ENCODE measurements at regions not wholly inside any gene's neighbourhood (a gene's known extent, or its start where the extent isn't known, plus 50 kb on each side); places are given as distances from the start of the nearest gene placed in this dataset.
"Not testable (repeated sequence)": the region's sequence is repeated elsewhere in the genome, so short reads cannot be mapped to it uniquely, and the experiment has no call there.

- not testable (repeated sequence) for H3K36me3 ChIP-seq (ENCODE audit: control insufficient read depth, insufficient read depth, low read length); H3K4me1 ChIP-seq (ENCODE audit: control insufficient read depth, insufficient read depth, low read length); H3K4me3 ChIP-seq (ENCODE audit: low read length); H3K27me3 ChIP-seq (ENCODE audit: control insufficient read depth, insufficient read depth, low read length); DNase-seq (ENCODE audit: low read depth, low spot score); H3K27ac ChIP-seq (ENCODE audit: low read length); H3K9me3 ChIP-seq (ENCODE audit: control insufficient read depth, insufficient read depth, low read length)
- WGBS (ENCODE audit: insufficient coverage, insufficient read length) = no CpG with 5 or more reads among the region's 3 CpGs
Observed at GRCh38 chr15:24233134-24233533, 442.4 kb upstream of the NPAP1 start.

GRCh38 chr15:24240580-24240979 is 435.0 kb upstream of the NPAP1 start:
- not testable (repeated sequence) for H3K36me3 ChIP-seq (ENCODE audit: control insufficient read depth, insufficient read depth, low read length); H3K9me3 ChIP-seq (ENCODE audit: control insufficient read depth, insufficient read depth, low read length); H3K4me3 ChIP-seq (ENCODE audit: low read length); H3K27ac ChIP-seq (ENCODE audit: low read length); DNase-seq (ENCODE audit: low read depth, low spot score); H3K27me3 ChIP-seq (ENCODE audit: control insufficient read depth, insufficient read depth, low read length); H3K4me1 ChIP-seq (ENCODE audit: control insufficient read depth, insufficient read depth, low read length)
- WGBS (ENCODE audit: insufficient coverage, insufficient read length) = no CpG with 5 or more reads among the region's 5 CpGs

- whole genome bisulfite sequencing (ENCODE audit: insufficient coverage, insufficient read length) = no CpG with 5 or more reads among the region's 3 CpGs
- H3K27ac ChIP-seq (ENCODE audit: low read length); H3K4me1 ChIP-seq (ENCODE audit: control insufficient read depth, insufficient read depth, low read length); H3K27me3 ChIP-seq (ENCODE audit: control insufficient read depth, insufficient read depth, low read length); H3K36me3 ChIP-seq (ENCODE audit: control insufficient read depth, insufficient read depth, low read length); H3K4me3 ChIP-seq (ENCODE audit: low read length); H3K9me3 ChIP-seq (ENCODE audit: control insufficient read depth, insufficient read depth, low read length); DNase-seq (ENCODE audit: low read depth, low spot score): not testable (repeated sequence)
Observed at GRCh38 chr15:24259106-24259505, 416.5 kb upstream of the NPAP1 start.

GRCh38 chr15:24260407-24260806 is 415.2 kb upstream of the NPAP1 start:
- no CpG with 5 or more reads among the region's 10 CpGs for WGBS (ENCODE audit: insufficient coverage, insufficient read length)
- not testable (repeated sequence) for H3K27me3 ChIP-seq (ENCODE audit: control insufficient read depth, insufficient read depth, low read length); H3K4me1 ChIP-seq (ENCODE audit: control insufficient read depth, insufficient read depth, low read length); H3K9me3 ChIP-seq (ENCODE audit: control insufficient read depth, insufficient read depth, low read length); H3K4me3 ChIP-seq (ENCODE audit: low read length); H3K27ac ChIP-seq (ENCODE audit: low read length); H3K36me3 ChIP-seq (ENCODE audit: control insufficient read depth, insufficient read depth, low read length); DNase-seq (ENCODE audit: low read depth, low spot score)

GRCh38 chr15:24260854-24261253 is 414.7 kb upstream of the NPAP1 start:
- H3K9me3 ChIP-seq (ENCODE audit: control insufficient read depth, insufficient read depth, low read length); H3K4me3 ChIP-seq (ENCODE audit: low read length): not testable (repeated sequence)
- WGBS (ENCODE audit: insufficient coverage, insufficient read length) = no CpG with 5 or more reads among the region's 25 CpGs

GRCh38 chr15:24268536-24269165 is 406.9 kb upstream of the NPAP1 start:
- H3K4me3 ChIP-seq (ENCODE audit: low read length); H3K9me3 ChIP-seq (ENCODE audit: control insufficient read depth, insufficient read depth, low read length); DNase-seq (ENCODE audit: low read depth, low spot score); H3K27ac ChIP-seq (ENCODE audit: low read length); H3K4me1 ChIP-seq (ENCODE audit: control insufficient read depth, insufficient read depth, low read length); H3K27me3 ChIP-seq (ENCODE audit: control insufficient read depth, insufficient read depth, low read length); H3K36me3 ChIP-seq (ENCODE audit: control insufficient read depth, insufficient read depth, low read length): not testable (repeated sequence)
- no CpG with 5 or more reads among the region's 7 CpGs for WGBS (ENCODE audit: insufficient coverage, insufficient read length)

More at GRCh38 chr15:24260854-24261253, 414.7 kb upstream of the NPAP1 start:
- H3K4me1 ChIP-seq (ENCODE audit: control insufficient read depth, insufficient read depth, low read length); DNase-seq (ENCODE audit: low read depth, low spot score); H3K27me3 ChIP-seq (ENCODE audit: control insufficient read depth, insufficient read depth, low read length); H3K36me3 ChIP-seq (ENCODE audit: control insufficient read depth, insufficient read depth, low read length); H3K27ac ChIP-seq (ENCODE audit: low read length): not testable (repeated sequence)

- no peaks in the 10 kb centered on the region for H3K36me3 ChIP-seq (ENCODE audit: control insufficient read depth, insufficient read depth, low read length)
- WGBS (ENCODE audit: insufficient coverage, insufficient read length) = no CpG with 5 or more reads among the region's 4 CpGs
- H3K4me1 ChIP-seq (ENCODE audit: control insufficient read depth, insufficient read depth, low read length) = no peaks in the 10 kb centered on the region
- no peaks in the 10 kb centered on the region for H3K27me3 ChIP-seq (ENCODE audit: control insufficient read depth, insufficient read depth, low read length)
- no peaks in the 10 kb centered on the region for H3K9me3 ChIP-seq (ENCODE audit: control insufficient read depth, insufficient read depth, low read length)
- H3K27ac ChIP-seq (ENCODE audit: low read length) = no peak overlapping the region
- no peak for DNase-seq (ENCODE audit: low read depth, low spot score)
- no peak overlapping the region for H3K4me3 ChIP-seq (ENCODE audit: low read length)
Observed at GRCh38 chr15:24269166-24269571, 406.4 kb upstream of the NPAP1 start.

GRCh38 chr15:24269923-24270322 is 405.7 kb upstream of the NPAP1 start:
- Histone ChIP-seq H3K27me3 (ENCODE audit: control insufficient read depth, insufficient read depth, low read length) (no peaks in the 10 kb centered on the region), H3K4me1 (ENCODE audit: control insufficient read depth, insufficient read depth, low read length) (no peaks in the 10 kb centered on the region), H3K36me3 (ENCODE audit: control insufficient read depth, insufficient read depth, low read length) (no peaks in the 10 kb centered on the region), H3K9me3 (ENCODE audit: control insufficient read depth, insufficient read depth, low read length) (no peaks in the 10 kb centered on the region), H3K4me3 (ENCODE audit: low read length) (no peak overlapping the region), H3K27ac (ENCODE audit: low read length) (no peak overlapping the region)
- WGBS (ENCODE audit: insufficient coverage, insufficient read length) = no CpG with 5 or more reads among the region's 13 CpGs
- DNase-seq (ENCODE audit: low read depth, low spot score) = no peak

GRCh38 chr15:24271496-24272244 is 403.9 kb upstream of the NPAP1 start:
- H3K27ac ChIP-seq (ENCODE audit: low read length); H3K9me3 ChIP-seq (ENCODE audit: control insufficient read depth, insufficient read depth, low read length); H3K36me3 ChIP-seq (ENCODE audit: control insufficient read depth, insufficient read depth, low read length); H3K4me3 ChIP-seq (ENCODE audit: low read length); H3K27me3 ChIP-seq (ENCODE audit: control insufficient read depth, insufficient read depth, low read length); H3K4me1 ChIP-seq (ENCODE audit: control insufficient read depth, insufficient read depth, low read length); DNase-seq (ENCODE audit: low read depth, low spot score): not testable (repeated sequence)
- no CpG with 5 or more reads among the region's 5 CpGs for WGBS (ENCODE audit: insufficient coverage, insufficient read length)

- no peak for DNase-seq (ENCODE audit: low read depth, low spot score)
- no peaks in the 10 kb centered on the region for H3K4me1 ChIP-seq (ENCODE audit: control insufficient read depth, insufficient read depth, low read length)
- H3K27me3 ChIP-seq (ENCODE audit: control insufficient read depth, insufficient read depth, low read length) = no peaks in the 10 kb centered on the region
- no peak overlapping the region for H3K4me3 ChIP-seq (ENCODE audit: low read length)
- H3K9me3 ChIP-seq (ENCODE audit: control insufficient read depth, insufficient read depth, low read length) = no peaks in the 10 kb centered on the region
- WGBS (ENCODE audit: insufficient coverage, insufficient read length) = no CpG with 5 or more reads among the region's 2 CpGs
- no peak overlapping the region for H3K27ac ChIP-seq (ENCODE audit: low read length)
- no peaks in the 10 kb centered on the region for H3K36me3 ChIP-seq (ENCODE audit: control insufficient read depth, insufficient read depth, low read length)
Observed at GRCh38 chr15:24292837-24293236, 382.7 kb upstream of the NPAP1 start.

All from iPS DF 6.9 (cell line).